Stimulated activated CD8-positive, alpha-beta memory T cell treated with anti-CD3 and anti-CD28 coated beads, Interleukin-15, amount 100 ng/mL, for 48 hours (primary cell): ENCODE measurements at regions not wholly inside any gene's neighbourhood (a gene's known extent, or its start where the extent isn't known, plus 50 kb on each side); places are given as distances from the start of the nearest gene placed in this dataset.
"Not testable (repeated sequence)": the region's sequence is repeated elsewhere in the genome, so short reads cannot be mapped to it uniquely, and the experiment has no call there.

Experiments used
- DNase-seq, 2 donors: peaks; one replicate each; pipeline ENCODE4 v3.0.0-alpha.2; 2020; ENCODE audit warnings: low read depth in 2 of 2

GRCh38 chr4:27121830-27122229, 261.2 kb downstream of the STIM2 start:
- DNase-seq = no peak

- DNase-seq = no peak
Measured at GRCh38 chr4:27123123-27123768, 262.6 kb downstream of the STIM2 start.

DNA sequence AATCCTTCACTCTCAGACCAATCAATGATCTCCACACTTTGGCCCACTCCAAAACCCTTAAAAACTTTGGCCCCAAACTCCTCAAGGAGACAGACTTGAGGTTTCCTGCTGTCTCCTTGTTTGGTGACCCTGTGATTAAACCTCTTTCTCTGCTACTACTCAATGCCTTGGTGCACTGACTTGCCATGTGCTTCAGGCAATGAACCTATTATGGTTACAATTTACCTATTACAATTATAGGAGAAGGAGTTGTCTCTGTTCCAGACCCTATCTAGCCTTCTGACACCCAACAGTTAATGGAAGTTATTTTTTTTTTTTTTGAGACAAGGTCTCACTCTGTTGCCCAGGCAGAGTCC, 263.1 kb downstream of the STIM2 start:
- no peak for DNase-seq

- DNase-seq = not testable (repeated sequence)
Measured at GRCh38 chr4:27126895-27127294, 266.3 kb downstream of the STIM2 start.

DNA sequence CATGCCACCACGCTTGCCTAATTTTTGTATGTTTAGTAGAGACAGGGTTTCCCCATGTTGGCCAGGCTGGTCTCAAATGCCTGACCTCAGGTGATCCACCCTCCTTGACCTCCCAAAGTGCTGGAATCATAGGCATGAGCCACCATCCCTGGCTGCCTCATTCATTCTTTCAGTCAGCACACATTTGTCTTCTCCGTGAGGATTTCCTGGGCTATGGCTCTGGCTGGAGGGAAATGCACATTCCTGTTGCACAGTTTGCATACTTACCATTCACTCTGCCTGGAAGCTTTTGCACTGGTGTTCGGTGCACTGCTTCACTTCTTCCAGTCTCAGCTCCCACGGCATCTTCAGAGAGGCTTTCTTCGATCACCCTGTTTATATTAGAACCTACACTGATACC, 267.8 kb downstream of the STIM2 start:
- no peak for DNase-seq

DNA sequence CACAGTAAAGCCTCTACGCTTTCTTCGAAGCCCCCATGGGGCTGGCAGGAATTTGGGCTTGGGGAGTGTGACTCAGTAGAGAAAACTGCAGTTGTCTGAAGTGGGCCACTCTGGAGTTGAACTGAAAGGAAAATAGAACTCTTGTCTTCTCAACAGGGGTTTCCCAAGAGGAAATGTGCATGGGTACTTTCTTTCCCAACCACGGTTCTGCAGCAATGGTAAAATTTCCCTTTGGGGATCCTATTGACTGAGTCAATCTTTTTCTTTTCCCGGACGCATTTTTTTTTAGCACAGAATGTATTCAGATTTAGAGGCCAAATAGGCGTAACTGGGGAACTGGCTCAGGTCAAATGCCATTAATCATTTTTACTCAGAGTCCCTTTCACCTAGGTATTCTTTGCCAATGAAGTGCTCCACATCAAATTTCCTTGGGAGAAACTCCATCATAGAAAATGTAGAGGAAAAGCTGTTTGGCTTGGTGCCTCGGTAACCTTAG, 269.3 kb downstream of the STIM2 start:
- no peak for DNase-seq

GRCh38 chr4:27132497-27132896, 271.9 kb downstream of the STIM2 start:
- DNase-seq = no peak

DNA sequence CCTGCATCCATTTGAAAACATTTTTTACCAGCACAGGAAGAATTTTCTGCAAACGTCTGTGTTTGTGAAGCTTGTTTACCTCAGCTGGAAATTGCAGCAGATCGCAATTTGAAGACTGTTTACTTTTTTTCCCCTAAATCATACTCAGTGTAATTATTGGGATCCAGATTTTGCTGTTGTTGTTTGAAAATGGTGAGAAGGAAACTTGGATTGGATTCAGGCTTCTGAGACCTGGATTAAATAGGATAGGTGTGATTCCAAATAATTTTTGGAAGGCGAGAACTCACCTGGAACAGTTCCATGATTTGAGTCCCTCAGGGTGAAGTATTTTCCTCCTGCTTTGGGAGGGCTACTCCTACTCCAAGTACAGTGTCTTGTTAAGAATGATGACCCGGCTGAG, 279.8 kb downstream of the STIM2 start:
- DNase-seq = no peak

DNA sequence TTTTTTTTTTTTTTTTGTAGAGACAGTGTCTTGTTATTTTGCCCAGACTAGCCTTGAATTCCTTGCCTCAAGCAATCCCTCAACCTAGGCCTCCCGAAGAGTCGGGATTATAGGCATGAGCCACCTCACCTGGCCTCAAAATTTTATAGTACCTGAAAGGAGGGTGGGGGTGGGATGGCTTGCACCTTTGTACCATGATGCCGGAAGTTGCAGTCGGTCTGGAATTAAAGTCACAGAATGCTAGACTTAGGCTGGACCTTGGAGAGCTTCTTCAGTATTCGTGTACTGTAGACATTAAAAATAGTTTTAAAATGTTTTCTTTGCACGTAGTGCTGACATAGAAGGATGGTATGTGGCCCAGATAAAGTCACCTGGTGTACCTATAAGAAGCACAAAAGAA, 280.9 kb downstream of the STIM2 start:
- DNase-seq = no peak

DNA sequence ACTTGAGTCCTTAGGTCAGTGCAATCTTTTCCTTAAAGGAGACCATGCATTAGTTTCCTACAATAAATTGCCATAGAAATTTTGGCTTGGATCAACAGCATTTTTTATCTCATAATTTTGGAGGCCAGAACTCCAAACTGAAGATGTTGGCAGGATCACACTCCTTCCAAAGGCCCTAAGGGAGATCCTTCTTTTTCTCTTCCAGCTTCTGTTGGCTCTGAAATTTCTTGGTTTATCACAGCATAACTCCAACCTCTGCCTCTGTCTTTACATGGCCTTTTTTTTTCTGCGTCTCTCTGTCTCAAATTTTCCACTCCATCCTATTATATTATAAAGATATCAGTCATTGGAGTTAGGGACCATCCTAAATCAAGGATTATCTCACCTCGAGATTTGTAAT, 282.2 kb downstream of the STIM2 start:
- DNase-seq = no peak

- no peak for DNase-seq
Measured at GRCh38 chr4:27145597-27145996, 285.0 kb downstream of the STIM2 start.

- DNase-seq = no peak
Measured at GRCh38 chr4:27148211-27148895, 287.7 kb downstream of the STIM2 start.

- DNase-seq = no peak
Measured at GRCh38 chr4:27149541-27150212, 289.0 kb downstream of the STIM2 start.

GRCh38 chr4:27152703-27153102, 292.1 kb downstream of the STIM2 start:
- DNase-seq = no peak

DNA sequence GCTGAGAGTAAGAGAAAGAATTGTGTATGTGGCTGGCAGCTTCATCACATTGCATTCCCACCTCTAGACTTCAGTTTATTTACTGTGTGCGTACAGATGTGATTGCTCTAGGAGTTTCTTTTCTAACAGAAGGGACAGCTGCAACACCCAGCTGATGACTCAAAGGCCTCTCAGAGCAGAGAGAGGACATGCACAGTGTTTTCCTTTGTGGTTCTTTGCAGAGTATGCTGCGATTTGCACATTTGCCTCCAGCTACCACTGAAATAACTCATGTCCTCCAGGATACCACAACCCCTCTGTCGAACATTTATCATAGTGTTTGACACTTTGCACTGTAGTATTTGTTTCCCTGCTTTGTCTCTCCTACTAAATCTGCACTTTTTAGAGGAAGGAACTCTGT, 294.1 kb downstream of the STIM2 start:
- no peak for DNase-seq

DNA sequence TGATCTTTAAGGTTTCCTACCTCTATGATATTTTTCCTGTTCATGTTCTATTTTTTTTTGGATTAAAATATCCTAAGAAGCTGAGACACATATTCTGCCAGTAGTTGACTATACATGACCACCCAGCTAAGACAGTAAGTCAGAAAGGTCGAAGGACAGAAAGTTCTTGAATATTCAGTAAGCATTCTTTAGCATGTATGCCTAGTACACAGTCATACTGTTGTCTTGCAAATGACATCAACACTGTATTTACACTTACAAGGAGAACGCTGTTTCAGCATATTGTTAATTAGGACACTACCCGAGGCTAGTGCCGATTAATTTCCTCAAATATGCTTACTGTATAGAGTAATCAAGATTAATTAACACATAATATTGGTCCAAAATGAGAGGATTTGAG, 300.6 kb downstream of the STIM2 start:
- DNase-seq = no peak

GRCh38 chr4:27168783-27169182, 308.1 kb downstream of the STIM2 start:
- DNase-seq = no peak

- DNase-seq = no peak
Measured at GRCh38 chr4:27173280-27173679, 312.6 kb downstream of the STIM2 start.

- no peak for DNase-seq
Measured at GRCh38 chr4:27176400-27176799, 315.8 kb downstream of the STIM2 start.

GRCh38 chr4:27176881-27177280, 316.2 kb downstream of the STIM2 start:
- no peak for DNase-seq

DNA sequence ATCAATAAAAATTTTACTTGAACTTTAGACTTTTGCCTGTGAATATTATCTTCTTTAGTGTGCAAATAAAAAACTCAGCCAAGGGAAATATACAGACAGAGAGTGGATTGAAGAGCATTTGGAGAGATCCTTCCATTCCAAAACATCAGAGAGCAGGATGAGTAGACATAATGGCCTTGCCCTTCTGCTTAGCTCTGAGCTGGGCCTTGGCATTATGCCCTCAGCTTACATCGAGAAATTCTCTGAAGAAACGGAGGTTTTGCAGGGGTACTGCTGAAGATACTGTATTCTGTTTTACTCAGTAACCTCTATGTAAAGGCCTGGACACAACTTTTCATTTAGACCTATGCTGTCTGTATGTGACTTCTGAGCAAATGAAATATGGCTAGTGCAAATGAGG, 317.4 kb downstream of the STIM2 start:
- no peak for DNase-seq

DNA sequence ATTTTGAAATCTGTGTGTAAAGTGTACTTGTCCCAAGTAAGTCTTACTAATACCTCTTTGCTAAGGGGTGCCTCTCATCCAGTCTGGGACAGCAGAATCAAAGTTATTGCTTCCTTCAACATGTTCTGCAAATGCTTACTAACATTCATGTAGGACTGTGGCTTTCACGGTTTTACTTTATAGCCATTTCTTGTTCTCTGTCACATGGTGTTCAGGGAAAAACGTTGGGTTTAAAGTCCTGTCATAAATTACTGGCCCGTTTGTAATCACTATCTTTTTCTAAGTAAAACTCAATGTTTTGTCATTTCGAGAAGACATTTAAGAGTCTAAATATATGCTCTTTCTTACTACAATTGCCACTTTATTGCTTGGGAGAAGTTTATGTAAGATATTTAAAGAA, 321.1 kb downstream of the STIM2 start:
- DNase-seq = no peak

DNA sequence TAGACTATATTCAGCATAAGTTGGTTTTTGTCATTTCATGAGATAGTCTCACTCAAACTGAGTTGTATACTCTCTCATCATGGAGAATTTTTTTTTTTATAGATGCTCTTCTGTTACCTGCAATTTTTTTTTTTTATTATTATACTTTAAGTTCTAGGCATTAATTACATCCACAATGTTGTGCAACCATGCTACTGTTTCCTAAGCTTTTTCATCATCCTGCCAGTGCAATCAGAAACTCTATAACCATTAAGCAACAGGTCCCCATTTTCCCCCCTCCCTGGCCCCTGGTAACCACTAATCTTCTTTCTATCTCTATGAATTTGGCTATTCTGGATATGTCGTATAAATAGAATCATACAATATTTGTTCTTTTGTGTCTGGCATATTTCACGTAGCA, 321.6 kb downstream of the STIM2 start:
- DNase-seq = no peak
